GM18861 (cell line): ENCODE measurements at regions not wholly inside any gene's neighbourhood (a gene's known extent, or its start where the extent isn't known, plus 50 kb on each side); places are given as distances from the start of the nearest gene placed in this dataset.
"Not testable (repeated sequence)": the region's sequence is repeated elsewhere in the genome, so short reads cannot be mapped to it uniquely, and the experiment has no call there.

Experiments
- ATAC-seq: cut with Tn5 transposase; IDR thresholded peaks from one replicate; pipeline ENCODE4 v1.9.1; 2021; ENCODE audit not compliant: unreplicated experiment

GRCh38 chr14:38721822-38722431 lies 381.1 kb downstream of the SEC23A start:
- ATAC-seq, result peak; percentile 74

DNA sequence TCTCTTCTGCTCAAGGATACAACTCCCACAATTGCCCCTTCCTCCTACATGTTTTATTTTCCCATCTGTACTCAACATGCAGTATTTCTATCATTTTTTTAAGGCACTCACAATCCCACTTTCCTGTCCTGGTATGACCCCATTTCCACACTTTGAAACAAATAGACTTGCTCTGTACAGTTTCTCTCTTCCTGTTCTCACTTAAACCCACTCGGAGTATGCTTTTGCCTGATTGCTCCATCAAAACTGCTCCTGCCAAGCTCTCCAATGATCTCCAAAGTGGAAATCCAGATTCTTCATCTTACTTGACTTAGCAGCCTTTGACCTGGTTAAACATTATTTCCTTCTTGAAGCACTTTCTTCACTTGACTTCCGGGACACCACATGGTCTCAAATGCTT lies 384.5 kb downstream of the SEC23A start:
- no peak for ATAC-seq

GRCh38 chr14:38716926-38717325 lies 386.1 kb downstream of the SEC23A start:
- no peak for ATAC-seq

- ATAC-seq, result no peak
These were observed 392.2 kb downstream of the SEC23A start for GRCh38 chr14:38710881-38711280.

DNA sequence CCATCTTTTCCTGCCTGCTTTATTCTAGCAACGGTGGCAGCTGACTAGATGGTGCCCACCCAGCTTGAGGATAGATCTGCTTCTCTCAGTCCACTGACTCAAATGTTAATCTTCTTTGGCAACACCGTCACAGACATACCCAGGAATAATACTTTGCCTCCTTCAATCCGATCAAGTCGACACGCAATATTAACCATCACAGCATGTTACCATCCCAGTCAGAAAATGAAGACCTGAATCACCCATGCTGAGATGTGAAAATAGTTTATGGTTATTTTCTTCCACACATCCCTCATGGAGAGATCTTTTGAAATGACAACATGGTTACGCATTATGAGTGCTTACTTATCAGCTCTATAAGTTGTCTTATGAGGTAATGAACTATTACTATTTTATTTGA lies 392.8 kb downstream of the SEC23A start:
- no peak for ATAC-seq

DNA sequence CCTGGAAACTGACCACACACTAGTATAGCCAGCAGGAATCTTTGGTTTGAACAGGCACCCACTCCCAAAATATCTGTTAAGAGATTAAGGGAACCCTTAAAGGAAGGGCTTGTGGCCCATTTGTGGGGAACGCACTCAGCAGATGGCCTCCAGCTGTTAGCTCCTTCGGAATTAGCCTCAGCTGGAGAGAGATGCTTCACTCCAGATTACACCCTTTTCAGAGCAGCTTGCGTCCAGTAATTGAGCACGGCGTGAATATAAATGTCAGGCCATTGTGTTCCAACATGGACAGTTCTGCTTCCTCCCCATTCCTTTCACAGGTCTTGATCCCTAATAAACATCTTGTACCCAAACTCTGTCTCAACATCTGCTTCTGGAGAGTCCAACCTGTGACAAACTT lies 397.8 kb downstream of the SEC23A start:
- ATAC-seq, result no peak

- ATAC-seq, result no peak
These were observed 398.8 kb downstream of the SEC23A start for GRCh38 chr14:38704220-38704619.

DNA sequence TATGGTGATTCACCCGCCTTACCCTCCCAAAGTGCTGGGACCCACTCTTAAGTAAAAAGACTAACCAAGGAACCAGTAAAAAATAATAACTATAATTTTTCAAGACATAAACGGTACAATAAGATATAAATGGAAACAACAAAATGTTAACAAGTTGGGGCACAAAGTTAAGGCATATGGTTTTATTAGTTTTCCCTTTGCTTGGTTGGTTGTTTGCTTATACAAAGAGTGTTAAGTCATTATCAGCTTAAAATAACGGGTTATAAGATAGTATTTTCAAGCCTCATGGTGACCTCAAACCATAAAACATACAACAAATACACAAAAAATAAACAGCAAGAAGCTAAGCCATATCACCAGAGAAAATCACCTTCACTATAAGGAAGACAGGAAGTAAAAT lies 406.1 kb downstream of the SEC23A start:
- no peak for ATAC-seq

DNA sequence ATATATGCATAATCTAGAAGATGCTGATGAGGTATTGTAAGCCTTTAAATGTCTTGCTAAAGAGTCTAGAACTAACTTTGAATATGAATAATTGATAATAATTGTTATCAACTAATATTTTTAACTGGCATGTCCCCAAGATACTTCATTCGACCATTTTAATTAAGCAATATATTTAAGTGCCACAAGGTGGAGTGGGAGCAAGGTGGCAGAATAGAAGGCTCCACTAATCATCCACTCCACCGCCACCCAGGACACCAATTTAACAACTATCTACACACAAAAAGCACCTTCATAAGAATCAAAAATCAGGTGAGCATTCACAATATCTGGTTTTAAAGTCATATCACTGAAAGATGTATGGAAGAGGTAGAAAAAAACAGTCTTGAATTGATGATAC lies 409.6 kb downstream of the SEC23A start:
- no peak for ATAC-seq

GRCh38 chr14:38669027-38669426 lies 413.1 kb upstream of the CLEC14A start:
- ATAC-seq, result no peak

DNA sequence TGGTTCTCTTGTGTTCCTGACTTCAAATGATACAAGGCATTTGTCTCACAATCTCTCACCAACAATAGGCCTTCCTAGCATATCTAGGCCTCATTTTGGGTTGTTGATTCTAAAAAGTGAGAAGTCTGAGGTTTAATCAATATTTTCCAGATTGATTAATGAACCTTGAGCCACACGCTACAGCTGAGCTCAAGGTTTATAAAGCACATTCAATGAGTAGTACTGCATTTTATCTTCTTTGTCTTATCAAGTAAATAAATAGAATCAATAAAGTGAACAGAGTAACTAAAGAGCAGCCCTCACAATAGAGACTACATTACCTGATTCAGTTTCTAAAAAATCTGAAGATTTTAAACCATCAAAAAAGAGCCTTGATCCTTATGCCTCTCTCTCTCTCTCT lies 407.5 kb upstream of the CLEC14A start:
- no peak for ATAC-seq

DNA sequence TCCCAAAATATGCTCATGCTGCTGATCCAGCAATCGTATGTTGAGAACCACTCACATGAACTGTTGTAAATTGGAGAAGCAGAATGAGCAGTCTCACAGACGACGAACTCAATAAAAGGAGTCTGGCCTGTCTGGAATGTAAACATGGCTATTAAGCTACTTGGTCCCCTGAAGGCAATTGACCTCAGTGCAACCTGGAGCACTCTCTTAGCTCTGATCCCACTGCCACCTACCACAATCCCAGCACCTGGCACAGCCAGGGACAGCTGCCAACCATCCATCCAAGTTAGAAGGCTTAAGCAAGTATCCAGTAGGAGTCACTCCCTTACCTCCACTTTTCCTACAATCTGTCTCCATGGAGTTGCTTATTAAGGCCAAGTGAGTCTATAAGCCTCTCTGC lies 406.9 kb upstream of the CLEC14A start:
- no peak for ATAC-seq

DNA sequence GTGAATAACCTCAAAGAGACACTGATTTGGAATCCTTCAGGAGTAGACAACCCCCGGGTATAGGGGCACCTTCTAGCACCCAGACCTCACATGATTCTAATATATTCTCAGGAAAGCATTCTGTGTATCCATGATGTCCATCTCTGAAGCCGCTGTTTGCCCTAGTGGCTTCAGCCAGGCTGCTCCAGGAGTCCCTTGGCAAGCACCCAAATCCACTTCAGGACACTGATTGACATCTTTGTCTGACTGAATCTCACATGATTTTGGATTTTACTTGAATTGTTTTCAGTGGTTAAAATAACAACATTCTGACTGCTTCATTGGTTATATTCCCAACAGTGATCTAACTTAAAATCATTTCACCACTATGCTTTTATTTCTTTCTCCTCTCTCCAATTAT lies 390.5 kb upstream of the CLEC14A start:
- no peak for ATAC-seq

DNA sequence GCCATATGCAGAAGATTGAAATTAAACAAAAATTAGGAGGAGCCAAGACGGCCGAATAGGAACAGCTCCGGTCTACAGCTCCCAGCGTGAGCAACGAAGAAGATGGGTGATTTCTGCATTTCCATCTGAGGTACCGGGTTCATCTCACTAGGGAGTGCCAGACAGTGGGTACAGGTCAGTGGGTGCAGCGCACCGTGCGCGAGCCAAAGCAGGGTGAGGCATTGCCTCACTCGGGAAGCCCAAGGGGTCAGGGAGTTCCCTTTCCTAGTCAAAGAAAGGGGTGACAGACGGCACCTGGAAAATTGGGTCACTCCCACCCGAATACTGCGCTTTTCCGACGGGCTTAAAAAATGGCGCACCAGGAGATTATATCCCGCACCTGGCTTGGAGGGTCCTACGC lies 379.0 kb upstream of the CLEC14A start:
- not testable (repeated sequence) for ATAC-seq

GRCh38 chr14:38629412-38629811 lies 373.5 kb upstream of the CLEC14A start:
- no peak for ATAC-seq

GRCh38 chr14:38627163-38627562 lies 371.3 kb upstream of the CLEC14A start:
- no peak for ATAC-seq

DNA sequence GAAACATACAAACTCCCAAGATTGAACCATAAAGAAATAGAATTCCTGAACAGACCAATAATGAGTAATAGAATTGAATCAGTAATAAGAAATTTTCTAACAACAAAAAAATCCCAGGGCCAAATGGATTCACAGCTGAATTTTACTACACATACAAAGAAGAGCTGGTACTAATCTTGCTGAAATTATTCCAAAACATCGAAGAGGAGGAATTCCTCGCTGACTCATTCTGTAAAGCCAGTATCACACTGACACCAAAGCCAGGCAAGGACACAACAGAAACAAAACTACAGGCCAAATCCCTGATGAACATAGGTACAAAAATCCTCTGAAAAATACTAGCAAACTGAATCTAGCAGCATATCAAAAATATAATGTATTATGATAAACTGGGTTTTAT lies 367.8 kb upstream of the CLEC14A start:
- no peak for ATAC-seq

DNA sequence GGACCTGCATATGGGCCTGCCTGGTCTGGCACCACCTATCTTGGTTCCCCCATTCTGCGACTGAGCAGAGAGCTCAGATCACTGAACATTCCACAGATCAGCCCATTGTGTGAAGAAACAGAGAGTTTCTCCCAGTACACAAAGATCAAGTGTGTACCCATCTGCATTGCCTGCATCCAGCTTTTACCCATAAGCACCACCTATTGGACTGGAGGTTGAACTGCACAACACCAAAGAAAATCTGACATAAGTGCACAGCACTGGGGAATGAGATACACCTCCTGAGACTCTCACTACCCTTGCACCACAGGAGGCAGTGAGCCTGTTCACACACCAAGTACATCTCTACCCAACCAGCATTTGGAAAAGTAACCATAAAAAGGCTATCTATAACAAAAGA lies 362.6 kb upstream of the CLEC14A start:
- no peak for ATAC-seq

DNA sequence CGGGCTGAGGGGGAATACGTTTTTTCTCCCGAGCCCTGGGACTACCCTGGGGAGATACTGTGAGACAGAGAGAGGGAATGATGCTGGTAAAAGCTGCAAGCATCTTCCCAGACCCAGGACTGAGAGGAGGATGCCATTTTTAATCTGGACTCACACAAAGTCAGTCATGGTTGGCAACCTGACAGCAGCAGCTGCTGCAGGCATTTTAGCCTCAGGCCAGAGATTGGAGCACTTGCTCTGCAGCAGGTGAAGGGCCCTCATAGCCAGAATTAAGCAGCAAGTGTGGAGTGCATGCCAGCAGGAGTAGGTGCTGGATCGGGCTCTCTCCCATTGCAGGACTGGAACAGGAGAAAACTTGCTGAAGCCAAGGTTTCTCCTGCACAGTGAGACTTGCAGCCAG lies 361.1 kb upstream of the CLEC14A start:
- ATAC-seq, result no peak

DNA sequence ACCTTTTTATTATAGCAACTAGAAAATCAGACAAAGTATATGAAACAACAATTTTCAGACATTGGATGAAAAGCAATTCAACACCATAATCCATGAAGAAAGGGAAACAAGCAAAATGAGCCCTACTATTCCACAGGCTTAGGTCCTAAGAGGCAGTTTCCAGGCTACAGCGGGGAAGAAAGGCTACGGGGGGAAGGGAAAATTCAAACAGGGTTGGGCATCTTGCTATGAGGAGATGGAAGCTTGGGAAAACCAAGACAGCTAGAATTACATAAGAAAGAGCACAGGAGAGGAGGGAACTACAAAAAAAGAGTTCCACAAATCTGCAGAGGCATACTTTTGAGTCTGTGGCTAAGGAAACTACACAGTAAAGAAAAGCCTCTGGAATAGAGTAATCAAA lies 356.0 kb upstream of the CLEC14A start:
- no peak for ATAC-seq

DNA sequence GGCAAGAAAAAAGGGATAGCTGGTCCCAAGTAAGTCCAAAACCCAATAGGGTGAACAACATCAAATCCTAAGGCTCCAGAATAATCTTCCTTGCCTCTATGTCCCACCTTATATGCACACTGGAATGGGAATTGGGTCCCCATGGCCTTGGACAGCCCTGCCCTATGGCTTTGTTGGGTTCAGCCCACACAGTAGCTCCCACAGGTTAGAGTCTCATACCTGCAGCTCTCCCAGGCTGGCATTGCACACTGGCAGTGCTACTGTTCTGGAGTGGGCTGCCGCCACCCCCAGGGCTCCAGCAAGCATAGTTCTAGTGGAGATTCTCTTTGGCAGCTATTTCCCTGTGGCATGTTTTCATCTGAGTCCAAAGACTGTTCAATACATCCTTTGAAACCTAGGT lies 352.4 kb upstream of the CLEC14A start:
- ATAC-seq, result no peak

DNA sequence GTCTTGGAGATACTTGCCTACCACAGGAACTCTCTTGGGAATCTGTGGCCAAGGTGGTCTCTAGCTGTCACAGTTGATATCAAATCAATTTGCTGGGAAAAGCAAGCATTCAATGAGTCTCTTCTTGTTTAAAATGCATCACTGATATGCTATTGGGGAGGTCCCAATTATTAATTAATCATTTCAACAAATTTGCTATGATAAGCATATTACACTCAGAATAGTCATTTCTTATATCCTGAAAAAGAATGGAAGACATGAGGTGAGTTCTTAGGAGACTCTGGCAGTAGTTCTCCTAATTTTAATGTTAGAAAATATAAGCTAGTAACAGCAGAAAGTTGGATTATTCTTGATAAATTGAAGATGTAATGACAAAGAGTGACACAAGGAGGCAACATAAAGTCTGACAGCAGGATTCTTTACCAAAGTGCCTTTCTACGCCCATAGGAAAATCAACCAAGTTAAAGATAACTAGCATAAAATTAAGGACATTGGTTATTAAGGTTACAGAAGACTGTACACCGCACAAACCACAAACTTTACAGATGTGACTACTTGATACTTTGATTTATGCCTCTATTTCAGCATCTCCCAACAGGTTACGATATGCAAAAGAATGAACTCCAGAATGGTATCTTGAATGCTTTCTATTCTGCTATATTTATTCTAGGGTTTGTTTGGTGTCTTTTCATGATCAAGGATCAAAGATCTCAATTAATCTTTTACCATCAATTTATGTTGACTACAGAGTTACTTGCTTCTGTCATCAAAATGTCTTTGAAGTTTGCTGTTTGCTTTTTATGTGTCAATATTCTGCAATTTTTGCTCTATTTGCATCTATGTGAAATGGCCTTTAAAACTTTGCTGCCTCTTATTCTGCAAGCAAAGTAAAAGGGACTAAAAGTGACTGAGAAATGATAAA lies 349.6 kb upstream of the CLEC14A start:
- no peak for ATAC-seq

DNA sequence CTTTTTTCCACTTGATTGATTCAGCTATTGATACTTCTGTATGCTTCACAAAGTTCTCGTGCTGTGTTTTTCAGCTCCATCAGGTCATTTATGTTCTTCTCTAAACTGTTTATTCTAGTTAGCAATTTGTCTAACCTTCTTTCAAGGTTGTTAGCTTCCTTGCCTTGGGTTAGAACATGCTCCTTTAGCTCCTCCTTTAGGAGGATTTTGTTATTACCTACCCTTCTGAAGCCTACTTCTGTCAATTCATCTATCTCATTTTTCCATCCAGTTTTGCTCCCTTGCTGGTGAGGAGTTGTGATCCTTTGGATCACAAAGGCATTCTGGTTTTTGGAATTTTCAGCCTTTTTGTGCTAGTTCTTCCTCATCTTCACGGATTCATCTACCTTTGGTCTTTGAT lies 344.7 kb upstream of the CLEC14A start:
- not testable (repeated sequence) for ATAC-seq
